ENCODE measurements at regions not wholly inside any gene's neighbourhood (a gene's known extent, or its start where the extent isn't known, plus 50 kb on each side); places are given as distances from the start of the nearest gene placed in this dataset.

- H3K27ac ChIP-seq (ENCODE audit: low read depth, low read length), result peak overlapping the region; percentile 41
- H3K27ac Mint-ChIP-seq, result no peak overlapping the region
- DNase-seq, result no peak
These were observed 368.2 kb upstream of the SULF2 start for GRCh38 chr20:48153523-48153922.

GRCh38 chr20:48153103-48153502 lies 367.8 kb upstream of the SULF2 start:
- Histone ChIP-seq H3K27me3 (ENCODE audit: control insufficient read depth, insufficient read depth, low read length, poor library complexity, severe bottlenecking) (no peaks in the 10 kb centered on the region), H3K4me3 (ENCODE audit: low read length) (no peak overlapping the region), H3K27ac (ENCODE audit: low read depth, low read length) (no peak overlapping the region), H3K36me3 (ENCODE audit: control insufficient read depth, insufficient read depth, low read length) (no peaks in the 10 kb centered on the region), H3K4me1 (ENCODE audit: control insufficient read depth, insufficient read depth, low read length) (no peaks in the 10 kb centered on the region), H3K9ac (ENCODE audit: extremely low read depth, low read length, poor library complexity, severe bottlenecking) (no peak overlapping the region), H3K9me3 (ENCODE audit: control insufficient read depth, low read length) (peaks cover 18% of the 10 kb centered on the region)
- TF ChIP-seq CTCF (conservative IDR thresholded peaks at IDR 0.05), result no peak
- Mint-ChIP-seq H3K4me3 (no peak overlapping the region), H3K36me3 (ENCODE audit: low read depth) (no peaks in the 10 kb centered on the region), H3K9me3 (peaks cover 23% of the 10 kb centered on the region), H3K27ac (no peak overlapping the region), H3K27me3 (ENCODE audit: insufficient read depth) (peaks cover 6% of the 10 kb centered on the region), H3K4me1 (no peaks in the 10 kb centered on the region)
- DNase-seq, result no peak
- 90 to 95% methylated on average over 4 to 10 of the region's 10 CpGs for WGBS, 2 experiments (ENCODE audit: insufficient coverage in 1 of 2, insufficient read length in 1 of 2)

More at GRCh38 chr20:48153523-48153922, 368.2 kb upstream of the SULF2 start:
- WGBS, 2 experiments (ENCODE audit: insufficient coverage in 1 of 2, insufficient read length in 1 of 2), result 93 to 100% methylated on average over 2 to 3 of the region's 3 CpGs
- peaks cover 8% of the 10 kb centered on the region for H3K27me3 Mint-ChIP-seq (ENCODE audit: insufficient read depth)
- H3K9me3 Mint-ChIP-seq, result peaks cover 23% of the 10 kb centered on the region
- Histone ChIP-seq H3K9ac (ENCODE audit: extremely low read depth, low read length, poor library complexity, severe bottlenecking) (no peak overlapping the region), H3K27me3 (ENCODE audit: control insufficient read depth, insufficient read depth, low read length, poor library complexity, severe bottlenecking) (no peaks in the 10 kb centered on the region), H3K4me1 (ENCODE audit: control insufficient read depth, insufficient read depth, low read length) (no peaks in the 10 kb centered on the region), H3K9me3 (ENCODE audit: control insufficient read depth, low read length) (peaks cover 18% of the 10 kb centered on the region), H3K4me3 (ENCODE audit: low read length) (no peak overlapping the region), H3K36me3 (ENCODE audit: control insufficient read depth, insufficient read depth, low read length) (no peaks in the 10 kb centered on the region)
- H3K4me3 Mint-ChIP-seq, result no peak overlapping the region
- no peaks in the 10 kb centered on the region for H3K4me1 Mint-ChIP-seq
- no peaks in the 10 kb centered on the region for H3K36me3 Mint-ChIP-seq (ENCODE audit: low read depth)
- TF ChIP-seq CTCF (conservative IDR thresholded peaks at IDR 0.05), result no peak

GRCh38 chr20:48150568-48150967 lies 365.3 kb upstream of the SULF2 start:
- Mint-ChIP-seq H3K27ac (no peak overlapping the region), H3K27me3 (ENCODE audit: insufficient read depth) (peaks cover 4% of the 10 kb centered on the region), H3K36me3 (ENCODE audit: low read depth) (no peaks in the 10 kb centered on the region), H3K9me3 (peaks cover 3% of the 10 kb centered on the region), H3K4me1 (no peaks in the 10 kb centered on the region), H3K4me3 (no peak overlapping the region)
- no peaks in the 10 kb centered on the region for H3K36me3 ChIP-seq (ENCODE audit: control insufficient read depth, insufficient read depth, low read length)
- DNase-seq, result no peak
- no peak overlapping the region for H3K27ac ChIP-seq (ENCODE audit: low read depth, low read length)
- H3K27me3 ChIP-seq (ENCODE audit: control insufficient read depth, insufficient read depth, low read length, poor library complexity, severe bottlenecking), result no peaks in the 10 kb centered on the region
- no peak for TF ChIP-seq CTCF (conservative IDR thresholded peaks at IDR 0.05)
- no peak overlapping the region for H3K9ac ChIP-seq (ENCODE audit: extremely low read depth, low read length, poor library complexity, severe bottlenecking)
- H3K4me1 ChIP-seq (ENCODE audit: control insufficient read depth, insufficient read depth, low read length), result no peaks in the 10 kb centered on the region
- H3K4me3 ChIP-seq (ENCODE audit: low read length), result no peak overlapping the region
- peaks cover under 1% of the 10 kb centered on the region for H3K9me3 ChIP-seq (ENCODE audit: control insufficient read depth, low read length)
- 95 to 98% methylated on average over 6 to 7 of the region's 7 CpGs for WGBS, 2 experiments (ENCODE audit: insufficient coverage in 1 of 2, insufficient read length in 1 of 2)
